GM18507 (cell line): ENCODE measurements at regions not wholly inside any gene's neighbourhood (a gene's known extent, or its start where the extent isn't known, plus 50 kb on each side); places are given as distances from the start of the nearest gene placed in this dataset.

ENCODE experiments used
- DNase-seq: peaks from one replicate; pipeline ENCODE4 v3.0.0; 2011; ENCODE audit warnings: low read depth; ENCODE audit not compliant: insufficient read length; ENCODE audit errors: extremely low spot score
- FAIRE-seq: peaks from 2 replicates; lab custom pipeline; 2011; peaks lifted over from hg19 to GRCh38; lab: Jason Lieb, UNC

DNA sequence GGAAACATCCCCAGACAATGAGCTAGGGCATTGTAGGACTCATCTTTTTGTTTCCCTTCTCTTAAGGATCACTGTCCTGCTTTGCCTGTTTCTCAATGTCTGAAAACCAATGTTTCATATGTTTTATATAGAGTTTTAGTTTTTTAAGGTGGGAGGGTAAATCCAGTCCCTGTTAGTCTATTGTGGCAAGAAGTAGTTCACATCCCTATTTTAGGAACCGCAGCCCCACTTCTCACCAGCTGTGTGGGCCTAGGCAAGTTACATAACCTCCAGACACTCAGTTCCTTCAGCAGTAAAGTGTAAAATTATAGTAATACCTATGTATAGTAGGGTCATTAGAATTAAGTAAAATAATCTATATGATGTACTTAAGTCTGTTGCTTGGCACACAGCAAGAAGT is 105.8 kb upstream of the WLS start:
- DNase-seq, result no peak

DNA sequence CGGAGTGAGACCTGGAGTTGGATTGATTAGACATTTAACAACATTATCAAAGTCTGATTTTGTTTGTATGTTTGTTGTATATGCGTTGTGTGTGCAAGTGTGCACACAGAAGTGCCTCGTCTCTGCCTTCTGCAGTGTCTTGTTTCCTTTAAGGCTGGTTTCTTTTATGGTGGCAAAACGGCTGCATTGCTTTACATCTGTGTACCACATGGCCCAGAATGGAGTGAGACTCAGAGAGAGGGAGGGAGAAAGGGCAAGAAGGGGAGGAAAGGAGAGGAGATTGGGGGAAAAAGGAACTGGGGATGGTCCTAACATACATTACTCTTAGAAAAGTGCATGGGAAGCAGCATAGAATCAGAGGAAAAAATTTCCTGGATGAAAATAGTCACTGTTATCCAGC is 99.7 kb upstream of the WLS start:
- FAIRE-seq (no peak), DNase-seq (no peak)

More for the DNA sequence above, 105.8 kb upstream of the WLS start:
- FAIRE-seq, result no peak

DNA sequence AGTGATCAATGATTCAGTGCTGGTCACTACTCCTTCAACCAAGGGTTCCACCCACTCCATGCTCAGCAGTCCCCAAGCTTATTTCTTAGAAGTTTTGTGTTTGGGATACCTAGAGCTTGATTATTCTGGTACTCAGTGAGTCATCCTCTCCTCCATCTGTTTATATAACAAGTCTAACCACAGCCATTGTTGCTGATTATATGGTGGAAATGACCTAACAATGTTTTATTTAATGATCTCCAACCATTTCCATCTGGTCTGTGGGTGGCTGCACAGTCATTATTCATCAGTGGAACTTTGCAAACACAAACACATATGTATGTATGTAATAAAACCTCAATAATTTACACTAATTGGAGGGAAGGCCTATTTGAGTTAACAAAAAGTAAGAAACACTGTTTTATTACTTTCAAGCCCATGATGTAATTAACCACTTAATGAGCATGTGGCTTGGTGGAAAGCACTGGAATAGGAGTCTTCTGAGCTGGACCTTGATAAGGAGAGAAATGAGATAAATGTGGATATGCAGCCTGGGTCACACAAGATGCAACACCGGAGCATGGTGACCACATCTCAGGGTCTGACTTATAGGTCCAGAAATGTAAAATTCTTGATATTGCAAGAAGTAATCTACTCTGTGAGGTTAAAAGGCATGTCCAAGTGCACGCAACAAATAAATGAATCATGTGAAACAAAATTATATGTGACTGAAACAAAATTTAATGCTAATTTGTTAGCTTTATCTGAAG is 99.0 kb upstream of the WLS start:
- no peak for DNase-seq

DNA sequence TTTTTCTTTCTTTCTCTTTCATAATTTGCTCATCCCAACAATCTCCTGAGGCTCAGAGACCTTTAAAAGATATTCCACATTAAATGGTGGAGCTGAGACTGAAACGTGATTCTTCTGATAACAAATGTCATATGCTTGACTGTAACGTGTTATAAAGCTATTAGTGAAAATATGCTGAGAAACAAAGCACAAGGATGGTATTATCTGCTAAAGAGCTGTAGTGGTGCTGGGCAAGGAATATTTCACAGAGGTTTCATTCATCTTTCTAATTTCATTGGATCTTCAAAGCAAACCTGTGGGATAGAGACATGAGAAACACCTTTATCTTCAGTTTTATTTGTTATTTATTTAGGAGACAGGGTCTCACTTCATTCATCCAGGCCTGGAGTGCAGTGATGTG is 98.1 kb upstream of the WLS start:
- FAIRE-seq (no peak), DNase-seq (no peak)

More for the DNA sequence above, 99.0 kb upstream of the WLS start:
- no peak for FAIRE-seq

DNA sequence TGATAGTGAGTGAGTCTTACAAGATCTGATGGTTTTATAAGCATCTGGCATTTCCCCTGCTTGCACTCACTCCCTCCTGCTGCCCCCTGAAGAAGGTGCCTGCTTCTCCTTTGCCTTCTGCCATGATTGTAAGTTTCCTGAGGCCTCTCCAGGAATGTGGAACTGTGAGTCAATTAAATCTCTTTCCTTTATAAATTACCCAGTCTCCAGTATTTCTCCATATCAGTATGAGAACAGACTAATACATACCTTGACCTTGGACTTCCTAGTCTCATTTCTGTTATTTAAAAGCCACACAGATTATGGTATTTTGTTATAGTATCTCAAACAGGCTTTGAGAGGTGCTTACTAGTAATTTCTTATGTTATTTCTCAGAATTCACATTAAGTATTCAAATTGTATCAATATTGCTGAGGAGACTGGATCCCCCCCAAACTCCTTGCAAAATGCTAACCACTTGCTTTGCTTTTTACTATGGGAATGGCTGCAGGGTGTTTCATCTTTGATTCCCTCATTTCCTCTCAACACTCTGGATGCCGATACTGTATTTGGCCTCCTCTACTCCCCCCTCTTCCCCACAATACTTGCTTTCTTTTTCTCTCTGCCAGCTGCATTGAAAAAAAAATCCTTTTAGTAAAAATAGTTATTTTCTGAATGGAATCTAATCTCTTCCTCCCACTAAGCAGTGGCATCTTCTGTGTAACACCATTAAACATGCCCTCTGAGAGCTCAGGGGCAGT is 96.9 kb upstream of the WLS start:
- FAIRE-seq (no peak), DNase-seq (no peak)

DNA sequence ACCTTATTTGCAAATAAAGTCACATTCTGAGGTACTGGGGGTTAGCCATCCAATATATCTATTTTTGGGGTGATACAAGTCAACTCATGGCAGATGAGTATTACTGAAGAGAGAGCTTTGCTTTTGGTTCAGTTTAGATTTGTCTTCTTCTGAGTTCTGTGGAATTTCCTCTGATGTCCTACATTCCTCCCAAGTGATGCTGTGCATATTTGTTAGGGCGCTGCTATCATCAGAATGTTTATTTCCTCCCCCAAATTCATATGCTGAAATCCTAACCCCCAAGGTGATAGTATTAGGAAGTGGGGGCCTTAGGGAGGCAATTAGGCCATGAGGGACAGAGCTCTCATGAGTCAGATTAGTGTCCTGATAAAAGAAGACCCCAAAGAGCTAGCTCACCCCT is 96.2 kb upstream of the WLS start:
- DNase-seq (no peak), FAIRE-seq (no peak)

DNA sequence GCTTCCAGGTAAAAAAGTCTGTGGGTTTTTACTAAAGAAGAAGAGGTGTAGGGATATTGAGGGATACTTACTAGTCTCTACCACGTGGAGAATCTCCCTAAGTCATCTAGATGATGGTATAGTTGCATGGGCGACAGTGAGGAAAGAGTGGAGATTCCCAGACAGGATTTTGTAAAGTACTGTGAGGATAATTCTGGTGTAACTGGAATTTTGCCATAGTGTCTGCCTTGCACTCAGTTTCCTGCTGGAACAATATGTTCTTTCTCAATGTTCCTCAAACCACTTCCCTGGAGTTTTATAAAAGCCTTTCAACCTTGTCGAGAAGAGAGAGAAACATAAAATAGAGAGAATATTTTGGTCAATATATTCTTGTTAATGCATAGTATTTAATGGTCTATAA is 95.1 kb upstream of the WLS start:
- no peak for DNase-seq
- FAIRE-seq, result no peak

DNA sequence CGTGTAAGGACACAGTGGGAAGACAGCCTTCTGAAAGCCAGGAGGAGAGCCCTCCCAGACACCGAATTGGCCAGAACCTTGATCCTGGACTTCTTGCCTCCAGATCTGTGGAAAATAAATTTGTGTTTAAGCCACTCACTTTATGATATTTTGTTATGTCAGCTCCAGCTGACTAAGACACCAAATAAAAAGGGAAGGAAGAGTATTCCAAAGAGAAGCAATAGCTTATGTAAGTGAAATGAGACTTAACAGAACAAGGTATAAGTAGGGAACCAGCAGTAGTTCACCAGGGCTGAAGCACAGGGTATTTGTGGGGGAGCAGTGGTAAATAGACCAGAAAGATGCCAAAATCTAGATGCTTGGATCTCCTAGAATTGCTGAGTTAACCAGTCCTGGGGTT is 94.2 kb upstream of the WLS start:
- DNase-seq (no peak), FAIRE-seq (no peak)

DNA sequence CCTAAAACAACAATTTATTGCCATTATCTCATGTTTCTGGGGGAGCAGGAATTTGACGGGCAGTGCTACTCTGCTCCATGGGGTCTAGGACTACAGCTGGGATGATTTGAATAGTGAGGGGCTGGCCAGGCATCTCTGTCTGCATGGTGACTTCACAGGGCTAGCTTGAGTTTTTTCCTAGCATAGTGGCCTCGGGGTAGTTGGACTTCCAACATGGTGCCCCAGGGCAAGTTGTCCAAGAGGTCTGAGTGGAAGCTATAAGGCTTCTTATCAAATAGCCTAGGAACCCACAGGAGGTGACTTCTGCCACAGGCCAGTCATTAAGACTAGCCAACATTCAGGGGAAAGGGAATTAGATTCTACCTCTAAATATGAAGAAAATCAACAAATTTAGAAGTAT is 92.0 kb upstream of the WLS start:
- FAIRE-seq, result no peak
- DNase-seq, result no peak

DNA sequence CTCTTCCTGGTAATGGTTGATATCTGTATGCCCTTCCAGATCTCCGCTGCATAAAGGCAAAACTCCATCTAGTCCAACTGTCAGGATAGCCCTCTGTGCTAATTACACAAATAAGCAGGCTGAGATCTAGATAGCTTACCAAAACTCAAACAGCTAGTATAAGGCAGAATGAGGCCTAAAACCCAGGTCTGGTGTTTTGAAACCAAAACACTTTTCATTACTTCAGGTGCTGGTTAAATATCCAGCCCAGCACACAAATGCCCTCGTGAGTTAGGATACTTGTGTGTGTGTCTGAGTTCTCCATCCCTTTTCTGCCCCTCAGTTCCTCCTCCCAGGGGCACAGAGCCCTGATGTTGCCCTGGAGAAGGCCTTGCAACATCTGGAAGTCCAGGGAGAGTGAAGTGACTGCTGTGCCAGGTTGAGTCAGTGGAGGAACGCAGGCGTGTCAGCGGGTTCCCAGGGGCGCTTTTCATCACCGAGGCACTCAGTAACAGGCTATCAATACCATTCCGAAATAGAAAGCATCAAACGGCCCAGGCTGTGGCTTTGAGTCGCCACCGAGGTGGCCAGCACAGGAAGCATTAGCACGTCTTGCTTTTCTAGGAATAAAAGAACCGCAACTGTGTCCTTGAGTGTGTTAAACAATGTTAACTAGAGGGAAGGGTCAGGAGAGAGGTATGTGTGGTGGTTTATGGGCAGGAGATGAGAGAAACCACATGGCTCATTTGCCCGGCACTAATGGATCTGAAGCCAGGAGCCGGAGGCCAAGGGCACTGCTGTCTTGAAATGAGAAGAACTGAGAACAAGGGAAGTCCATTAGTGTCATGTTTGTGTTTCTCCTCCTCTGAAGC is 90.7 kb upstream of the WLS start:
- no peak for FAIRE-seq
- DNase-seq, result no peak

DNA sequence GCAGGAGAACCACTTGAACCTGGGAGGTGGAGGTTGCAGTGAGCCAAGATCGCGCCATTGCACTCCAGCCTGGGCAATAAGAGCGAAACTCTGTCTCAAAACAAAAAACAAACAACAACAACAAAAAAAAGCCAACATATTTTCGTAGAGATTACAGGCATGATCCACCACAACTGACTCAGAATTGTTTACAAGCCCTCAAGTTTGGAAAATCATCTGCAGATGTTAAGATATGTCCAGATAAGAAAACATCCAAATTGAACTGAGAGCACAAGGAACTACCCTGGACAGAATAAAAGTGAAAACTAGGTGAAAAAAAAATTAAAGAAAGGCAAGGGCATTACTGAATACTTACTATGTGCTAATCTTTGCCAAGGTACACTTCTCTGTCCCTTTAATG is 89.8 kb upstream of the WLS start:
- FAIRE-seq (no peak), DNase-seq (no peak)

DNA sequence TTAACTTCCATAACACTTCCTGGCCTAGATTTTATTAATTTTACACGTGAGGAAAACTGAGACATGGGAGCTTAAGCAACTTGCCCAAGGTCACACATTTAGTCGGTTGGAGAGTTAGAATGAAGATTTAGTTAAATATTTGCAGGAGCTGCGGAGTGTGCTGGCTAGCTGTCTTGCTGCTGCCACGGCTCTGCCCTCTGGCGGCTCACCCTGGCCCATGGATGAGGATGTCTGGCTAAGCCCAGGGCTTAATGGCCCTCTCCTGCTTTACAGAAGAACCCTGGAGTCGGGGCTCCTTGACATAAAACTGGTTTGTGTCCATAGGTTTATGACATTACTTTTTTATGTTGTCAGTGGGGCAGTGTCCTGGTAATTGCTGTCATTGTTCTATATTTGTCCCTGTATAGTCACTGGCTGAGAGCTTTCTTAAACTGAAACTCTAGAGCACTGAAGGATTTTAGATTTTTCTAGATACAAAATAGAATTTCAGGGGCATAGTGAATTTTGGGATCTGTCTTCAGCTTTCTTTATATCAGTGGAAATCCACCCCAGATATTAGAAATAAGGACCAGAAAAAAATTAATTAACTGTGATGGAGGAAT is 88.9 kb upstream of the WLS start:
- FAIRE-seq (no peak), DNase-seq (no peak)

DNA sequence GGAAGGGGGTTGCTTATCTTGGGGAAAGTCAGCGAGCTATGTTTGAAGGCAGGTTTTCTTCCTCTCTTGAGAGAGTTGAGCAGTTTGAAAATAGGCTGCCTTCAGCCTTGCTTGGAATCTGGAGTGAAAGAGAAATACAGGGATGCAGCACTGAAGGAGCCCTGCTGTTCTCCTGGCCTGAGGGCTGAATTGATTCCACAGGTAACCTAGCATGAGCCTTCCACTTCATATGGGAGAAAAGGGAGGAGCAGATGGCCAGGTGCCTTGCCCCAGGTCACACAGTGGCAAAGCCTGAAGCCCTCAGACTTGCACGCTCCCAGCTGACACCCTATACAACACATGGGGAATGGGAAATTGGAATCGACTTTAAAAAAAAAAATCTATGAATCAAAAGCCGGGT is 88.0 kb upstream of the WLS start:
- FAIRE-seq, result no peak
- DNase-seq, result no peak

DNA sequence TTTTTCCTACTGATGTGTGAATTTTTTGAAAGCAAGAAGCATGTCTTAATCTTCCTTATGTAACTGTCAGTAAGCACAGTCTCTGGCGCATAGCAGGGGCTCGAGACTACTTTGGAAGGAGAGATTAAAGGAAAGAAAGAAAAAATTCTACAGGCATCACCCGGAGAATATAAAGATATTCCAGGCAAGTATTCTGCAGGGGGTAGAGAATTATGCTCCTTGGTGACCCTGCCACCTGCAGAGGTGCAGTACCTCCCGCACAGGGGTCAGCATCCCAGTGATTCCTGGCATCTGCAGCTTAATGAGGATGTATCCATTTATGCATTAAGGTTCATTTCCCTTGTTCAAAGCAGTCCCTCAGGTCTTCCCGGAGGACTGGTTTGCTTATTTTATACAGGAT is 87.6 kb upstream of the WLS start:
- FAIRE-seq, result no peak
- DNase-seq, result no peak

DNA sequence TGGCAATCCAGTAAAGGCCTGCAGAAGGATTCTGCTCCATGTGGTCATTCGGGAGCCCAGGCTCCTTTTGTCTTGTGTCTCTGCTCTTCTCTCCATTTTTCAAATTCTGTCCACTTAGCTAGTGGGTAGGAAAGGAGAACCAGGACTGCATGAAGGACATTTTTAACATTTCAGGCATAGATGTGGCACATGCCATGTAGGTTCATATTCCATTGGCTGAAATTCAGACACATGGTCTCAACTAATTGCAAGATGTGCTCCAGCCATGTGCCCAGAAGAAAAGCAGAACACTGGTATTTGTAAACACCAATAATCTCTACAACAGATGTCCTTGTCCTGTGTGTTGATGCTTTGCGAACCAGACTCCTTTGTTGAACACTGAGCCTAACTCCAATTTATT is 85.2 kb upstream of the WLS start:
- FAIRE-seq (no peak), DNase-seq (no peak)

DNA sequence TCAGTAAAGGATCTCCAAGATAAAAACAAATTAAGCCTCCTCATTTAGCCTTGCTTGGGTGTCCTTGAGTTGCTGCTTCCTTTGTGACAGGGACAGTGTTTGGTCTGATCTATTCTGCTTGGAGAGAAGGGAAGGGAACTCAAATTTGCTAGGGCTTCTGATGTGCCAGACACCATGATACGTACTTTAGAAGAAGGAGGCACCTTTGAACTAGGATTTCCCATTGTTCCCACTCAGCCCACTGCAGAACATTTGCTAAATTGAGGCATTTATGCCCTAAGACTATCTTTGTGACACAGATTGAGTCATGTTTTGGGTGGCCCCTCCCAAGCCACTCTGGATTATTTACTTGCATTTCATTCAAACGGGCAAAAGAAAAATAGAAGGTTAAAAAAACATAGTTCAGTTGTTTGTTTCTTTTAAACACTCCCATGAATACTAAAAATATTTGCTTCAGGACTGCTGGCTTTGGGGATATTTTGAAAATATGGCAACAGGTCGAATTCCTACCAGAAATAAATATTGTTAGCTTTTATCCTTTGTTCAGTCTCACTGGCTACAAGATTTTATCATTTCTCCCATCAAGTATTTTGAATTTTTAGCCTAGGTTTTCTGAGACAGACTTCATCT is 81.9 kb upstream of the WLS start:
- DNase-seq (no peak), FAIRE-seq (no peak)

DNA sequence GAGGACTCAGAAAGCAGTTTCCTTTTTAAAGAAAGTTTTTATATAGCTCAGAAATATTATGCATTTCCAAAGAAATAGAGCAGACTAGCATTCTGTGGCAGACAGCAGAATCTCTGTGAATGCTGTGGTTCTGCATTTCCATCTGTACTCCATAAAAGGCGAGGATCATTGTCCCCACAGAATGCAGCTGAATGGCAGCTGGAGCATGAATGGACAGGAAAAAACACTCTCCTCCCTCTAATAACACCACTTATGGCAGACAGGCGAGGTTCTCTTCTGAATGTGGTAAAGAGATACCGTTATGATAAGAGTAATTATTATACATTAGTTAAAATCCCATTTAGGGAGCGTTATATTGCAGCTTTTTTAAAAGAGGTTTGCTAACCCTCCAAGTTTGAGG is 81.4 kb upstream of the WLS start:
- FAIRE-seq (no peak), DNase-seq (no peak)

DNA sequence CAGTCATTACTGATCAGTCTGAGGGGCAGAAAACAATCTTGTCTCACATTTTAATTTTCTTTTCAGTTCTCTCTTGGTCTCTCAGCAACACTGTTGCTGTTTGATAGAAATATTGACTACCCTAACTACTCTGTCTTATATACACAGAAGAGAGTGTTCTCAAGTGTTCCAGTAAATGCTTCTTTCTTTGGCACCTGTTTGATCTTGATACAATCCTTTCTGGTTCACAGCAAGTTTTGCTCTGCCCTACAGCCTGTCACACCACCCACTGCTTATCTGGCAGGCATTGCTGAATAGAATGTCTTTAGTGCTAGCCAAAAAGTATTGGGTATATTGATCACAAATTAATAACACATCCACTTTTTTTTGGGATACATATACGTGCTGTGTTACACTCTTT is 75.7 kb upstream of the WLS start:
- FAIRE-seq (no peak), DNase-seq (no peak)

DNA sequence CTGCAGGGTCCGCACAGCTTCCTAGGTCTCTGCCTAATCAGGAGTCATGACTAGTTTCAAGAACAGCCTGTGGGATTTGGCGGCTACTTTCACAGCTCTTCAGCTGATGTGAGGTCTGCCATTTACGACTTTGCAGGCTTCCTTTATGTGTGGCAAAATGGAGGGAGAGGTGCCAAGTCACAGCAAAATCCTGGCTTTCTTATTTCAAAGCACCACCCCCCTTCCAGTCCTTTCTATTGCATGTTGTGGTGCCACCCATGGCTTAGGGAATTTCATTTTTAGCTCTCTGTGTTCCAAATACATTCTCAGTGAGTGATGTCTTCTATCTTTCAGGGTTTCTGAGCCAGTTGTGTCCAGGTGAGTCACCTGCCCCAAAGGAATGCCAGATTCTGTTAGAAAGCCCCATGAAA is 75.1 kb upstream of the WLS start:
- DNase-seq (no peak), FAIRE-seq (no peak)
